ENCODE measurements at regions not wholly inside any gene's neighbourhood (a gene's known extent, or its start where the extent isn't known, plus 50 kb on each side); places are given as distances from the start of the nearest gene placed in this dataset.

DNA sequence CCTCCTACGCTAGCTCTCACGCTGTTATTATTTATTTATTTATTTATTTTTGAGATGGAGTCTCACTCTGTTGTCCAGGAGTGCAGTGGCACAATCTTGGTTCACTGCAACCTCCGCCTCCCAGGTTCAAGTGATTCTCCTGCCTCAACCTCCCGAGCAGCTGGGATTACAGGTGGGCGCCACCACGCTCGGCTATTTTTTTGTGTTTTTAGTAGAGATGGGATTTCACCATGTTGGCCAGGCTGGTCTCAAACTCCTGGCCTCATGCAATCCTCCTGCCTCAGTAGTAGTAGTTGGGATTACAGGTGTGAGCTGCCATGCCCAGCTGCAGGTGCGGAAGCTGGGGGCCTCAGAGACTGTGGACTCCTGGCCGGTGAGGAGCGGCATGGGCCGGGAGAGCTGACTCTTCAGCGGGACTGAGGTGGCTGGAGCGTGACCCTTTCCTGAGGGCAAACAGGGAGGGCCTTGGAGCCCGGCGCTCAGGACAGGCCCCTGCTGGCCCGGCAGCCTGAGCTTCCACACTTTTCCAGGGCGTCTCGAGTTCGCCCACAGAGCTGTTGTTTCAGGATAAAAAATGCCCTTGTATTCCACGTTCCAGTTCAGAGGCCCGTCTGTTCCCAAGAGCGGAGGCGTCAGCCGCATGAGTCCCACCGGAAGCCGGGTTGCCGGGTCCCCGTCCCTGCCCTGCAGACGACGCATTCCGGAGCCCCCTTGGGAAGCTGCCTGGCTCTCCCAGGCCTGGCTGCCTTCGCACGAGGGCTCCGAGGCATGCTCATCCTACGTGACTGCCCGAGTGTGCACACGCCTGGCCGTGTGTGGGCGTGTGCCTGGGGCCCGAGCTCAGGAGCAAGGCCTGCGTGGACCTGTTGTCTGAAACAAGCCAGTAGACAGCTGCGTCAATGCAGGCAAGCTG is 126.2 kb downstream of the SIK1 start:
- Mint-ChIP-seq H3K27me3 (ENCODE audit: insufficient read depth) (no peaks in the 10 kb centered on the region), H3K36me3 (ENCODE audit: low read depth) (no peaks in the 10 kb centered on the region), H3K27ac (no peak overlapping the region), H3K9me3 (no peaks in the 10 kb centered on the region), H3K4me1 (no peaks in the 10 kb centered on the region), H3K4me3 (no peak overlapping the region)
- DNase-seq = no peak
- Histone ChIP-seq H3K36me3 (ENCODE audit: control insufficient read depth, insufficient read depth, low read length) (no peaks in the 10 kb centered on the region), H3K27me3 (ENCODE audit: control insufficient read depth, insufficient read depth, low read length, poor library complexity, severe bottlenecking) (no peaks in the 10 kb centered on the region), H3K27ac (ENCODE audit: low read depth, low read length) (peak overlapping the region; percentile 70), H3K9me3 (ENCODE audit: control insufficient read depth, low read length) (no peaks in the 10 kb centered on the region), H3K4me1 (ENCODE audit: control insufficient read depth, insufficient read depth, low read length) (no peaks in the 10 kb centered on the region), H3K9ac (ENCODE audit: extremely low read depth, low read length, poor library complexity, severe bottlenecking) (no peak overlapping the region), H3K4me3 (ENCODE audit: low read length) (no peak overlapping the region)
- TF ChIP-seq, protein P1, sequence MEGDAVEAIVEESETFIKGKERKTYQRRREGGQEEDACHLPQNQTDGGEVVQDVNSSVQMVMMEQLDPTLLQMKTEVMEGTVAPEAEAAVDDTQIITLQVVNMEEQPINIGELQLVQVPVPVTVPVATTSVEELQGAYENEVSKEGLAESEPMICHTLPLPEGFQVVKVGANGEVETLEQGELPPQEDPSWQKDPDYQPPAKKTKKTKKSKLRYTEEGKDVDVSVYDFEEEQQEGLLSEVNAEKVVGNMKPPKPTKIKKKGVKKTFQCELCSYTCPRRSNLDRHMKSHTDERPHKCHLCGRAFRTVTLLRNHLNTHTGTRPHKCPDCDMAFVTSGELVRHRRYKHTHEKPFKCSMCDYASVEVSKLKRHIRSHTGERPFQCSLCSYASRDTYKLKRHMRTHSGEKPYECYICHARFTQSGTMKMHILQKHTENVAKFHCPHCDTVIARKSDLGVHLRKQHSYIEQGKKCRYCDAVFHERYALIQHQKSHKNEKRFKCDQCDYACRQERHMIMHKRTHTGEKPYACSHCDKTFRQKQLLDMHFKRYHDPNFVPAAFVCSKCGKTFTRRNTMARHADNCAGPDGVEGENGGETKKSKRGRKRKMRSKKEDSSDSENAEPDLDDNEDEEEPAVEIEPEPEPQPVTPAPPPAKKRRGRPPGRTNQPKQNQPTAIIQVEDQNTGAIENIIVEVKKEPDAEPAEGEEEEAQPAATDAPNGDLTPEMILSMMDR (conservative IDR thresholded peaks at IDR 0.05) = no peak
- 86 to 93% methylated on average over 23 to 40 of the region's 42 CpGs for WGBS, 2 experiments (ENCODE audit: insufficient coverage in 1 of 2, insufficient read length in 1 of 2)

DNA sequence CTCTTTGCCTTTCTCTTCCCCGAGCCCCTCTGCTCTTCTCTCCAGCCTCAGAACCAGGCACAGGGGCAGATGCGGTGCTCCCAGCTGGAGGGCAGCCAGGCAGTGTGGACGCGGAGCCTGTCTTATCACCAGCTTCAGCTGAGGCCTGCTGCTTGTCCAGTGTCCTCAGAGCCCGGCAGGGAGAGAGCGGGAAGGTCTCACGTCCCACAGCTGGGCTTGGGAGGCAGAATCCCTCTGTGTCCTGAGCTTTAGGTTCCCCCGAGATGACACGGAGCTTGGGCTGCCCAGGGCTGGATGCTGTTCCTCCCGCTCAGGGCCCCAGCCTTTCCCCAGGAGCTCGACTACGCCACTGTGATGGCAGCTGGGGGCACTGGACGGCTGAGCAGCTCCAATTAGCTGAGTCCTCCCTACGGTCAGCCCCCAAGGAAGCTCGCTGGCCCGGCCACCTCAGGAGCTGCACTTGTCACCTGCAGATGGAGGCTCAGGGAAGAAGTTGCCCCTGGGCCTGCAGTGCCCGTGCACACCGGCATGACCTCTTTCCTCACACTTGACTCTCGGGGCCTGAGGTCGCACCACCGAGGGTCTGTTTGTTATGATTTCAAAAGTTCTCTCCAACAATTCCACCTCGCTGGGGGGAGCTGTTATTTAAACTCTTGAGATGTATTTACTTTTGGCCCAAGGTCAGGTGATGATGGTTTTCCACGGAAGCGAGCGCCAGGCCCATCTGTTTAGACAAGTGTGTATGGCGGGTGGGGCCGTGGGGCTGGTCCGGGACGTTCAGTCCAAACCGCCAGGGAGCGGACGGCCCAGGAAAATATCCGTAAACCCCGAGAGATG is 127.3 kb downstream of the SIK1 start:
- Histone ChIP-seq H3K4me3 (ENCODE audit: low read length) (no peak overlapping the region), H3K4me1 (ENCODE audit: control insufficient read depth, insufficient read depth, low read length) (no peaks in the 10 kb centered on the region), H3K9ac (ENCODE audit: extremely low read depth, low read length, poor library complexity, severe bottlenecking) (no peak overlapping the region), H3K27me3 (ENCODE audit: control insufficient read depth, insufficient read depth, low read length, poor library complexity, severe bottlenecking) (no peaks in the 10 kb centered on the region), H3K27ac (ENCODE audit: low read depth, low read length) (no peak overlapping the region), H3K36me3 (ENCODE audit: control insufficient read depth, insufficient read depth, low read length) (no peaks in the 10 kb centered on the region), H3K9me3 (ENCODE audit: control insufficient read depth, low read length) (no peaks in the 10 kb centered on the region)
- Mint-ChIP-seq H3K27me3 (ENCODE audit: insufficient read depth) (no peaks in the 10 kb centered on the region), H3K4me3 (no peak overlapping the region), H3K27ac (no peak overlapping the region), H3K36me3 (ENCODE audit: low read depth) (no peaks in the 10 kb centered on the region), H3K9me3 (no peaks in the 10 kb centered on the region), H3K4me1 (no peaks in the 10 kb centered on the region)
- DNase-seq = no peak
- WGBS, 2 experiments (ENCODE audit: insufficient coverage in 1 of 2, insufficient read length in 1 of 2) = 92 to 93% methylated on average over 29 to 34 of the region's 34 CpGs
- TF ChIP-seq, protein P1 (conservative IDR thresholded peaks at IDR 0.05) = no peak

DNA sequence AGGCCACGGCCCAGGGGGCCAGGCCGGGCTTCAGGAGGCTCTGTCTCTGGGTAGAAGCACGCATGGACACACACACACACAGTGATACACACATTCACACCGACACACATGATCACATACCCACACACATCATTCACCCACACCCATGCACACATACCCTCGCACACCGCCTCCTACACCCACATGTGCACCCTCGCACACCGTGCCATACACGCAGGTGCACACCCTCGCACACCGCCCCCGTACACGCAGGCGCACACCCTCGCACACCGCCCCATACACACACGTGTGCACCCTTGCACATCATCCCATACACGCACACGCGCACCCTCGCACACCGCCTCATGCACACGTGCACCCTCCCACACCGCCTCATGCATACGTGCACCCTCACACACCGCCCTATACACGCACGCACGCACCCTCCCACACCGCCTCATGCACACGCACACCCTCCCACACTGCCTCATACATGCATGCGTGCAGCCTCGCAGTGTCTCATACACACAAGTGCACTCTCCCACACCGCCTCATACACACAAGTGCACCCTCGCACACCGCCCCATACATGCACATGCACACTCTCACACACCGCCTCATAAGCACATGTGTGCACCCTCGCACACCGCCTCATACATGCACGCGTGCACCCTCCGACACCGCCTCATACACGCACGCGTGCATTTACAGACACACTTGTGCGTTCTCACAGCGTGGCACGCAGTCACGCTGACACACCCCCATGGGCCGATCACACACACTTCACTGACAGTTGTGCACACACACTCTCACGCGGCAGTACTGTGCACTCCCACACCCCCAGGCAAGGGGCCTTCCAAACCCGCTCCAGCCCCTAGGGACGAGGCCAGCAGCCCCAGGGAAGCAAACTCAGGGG is 128.1 kb downstream of the SIK1 start:
- H3K36me3 Mint-ChIP-seq (ENCODE audit: low read depth) = no peaks in the 10 kb centered on the region
- TF ChIP-seq, protein P1 (conservative IDR thresholded peaks at IDR 0.05) = no peak
- no peaks in the 10 kb centered on the region for H3K27me3 ChIP-seq (ENCODE audit: control insufficient read depth, insufficient read depth, low read length, poor library complexity, severe bottlenecking)
- no peaks in the 10 kb centered on the region for H3K9me3 ChIP-seq (ENCODE audit: control insufficient read depth, low read length)
- no peak overlapping the region for H3K27ac Mint-ChIP-seq
- H3K4me3 ChIP-seq (ENCODE audit: low read length) = no peak overlapping the region
- WGBS, 2 experiments (ENCODE audit: insufficient coverage in 1 of 2, insufficient read length in 1 of 2) = 94 to 95% methylated on average over 30 to 55 of the region's 55 CpGs
- DNase-seq = no peak
- no peaks in the 10 kb centered on the region for H3K9me3 Mint-ChIP-seq
- no peak overlapping the region for H3K9ac ChIP-seq (ENCODE audit: extremely low read depth, low read length, poor library complexity, severe bottlenecking)
- H3K36me3 ChIP-seq (ENCODE audit: control insufficient read depth, insufficient read depth, low read length) = no peaks in the 10 kb centered on the region
- H3K4me1 Mint-ChIP-seq = no peaks in the 10 kb centered on the region
- no peak overlapping the region for H3K27ac ChIP-seq (ENCODE audit: low read depth, low read length)
- no peaks in the 10 kb centered on the region for H3K4me1 ChIP-seq (ENCODE audit: control insufficient read depth, insufficient read depth, low read length)
- no peaks in the 10 kb centered on the region for H3K27me3 Mint-ChIP-seq (ENCODE audit: insufficient read depth)
- no peak overlapping the region for H3K4me3 Mint-ChIP-seq
